Pulmonary artery endothelial cell (primary cell): ENCODE measurements at regions not wholly inside any gene's neighbourhood (a gene's known extent, or its start where the extent isn't known, plus 50 kb on each side); places are given as distances from the start of the nearest gene placed in this dataset.

Experiments used
- DNase-seq: peaks from one replicate; pipeline ENCODE4 v3.0.0-alpha.2; 2011; ENCODE audit warnings: low read depth, low spot score

GRCh38 chr2:60321816-60322215 is 231.6 kb downstream of the BCL11A start:
- DNase-seq = no peak

GRCh38 chr2:60320724-60321123 is 232.7 kb downstream of the BCL11A start:
- no peak for DNase-seq

GRCh38 chr2:60319031-60319547 is 234.4 kb downstream of the BCL11A start:
- DNase-seq = no peak

GRCh38 chr2:60318544-60318943 is 234.9 kb downstream of the BCL11A start:
- no peak for DNase-seq

- DNase-seq = no peak
Measured at GRCh38 chr2:60317844-60318243, 235.6 kb downstream of the BCL11A start.

- no peak for DNase-seq
Measured at GRCh38 chr2:60317034-60317386, 236.4 kb downstream of the BCL11A start.

GRCh38 chr2:60316381-60317033 is 236.9 kb downstream of the BCL11A start:
- no peak for DNase-seq

GRCh38 chr2:60313470-60314172 is 239.8 kb downstream of the BCL11A start:
- DNase-seq = no peak

GRCh38 chr2:60312618-60313017 is 240.8 kb downstream of the BCL11A start:
- no peak for DNase-seq

GRCh38 chr2:60311524-60311923 is 241.9 kb downstream of the BCL11A start:
- DNase-seq = no peak

GRCh38 chr2:60309941-60310660 is 243.4 kb downstream of the BCL11A start:
- DNase-seq = no peak

- no peak for DNase-seq
Measured at GRCh38 chr2:60309336-60309735, 244.1 kb downstream of the BCL11A start.

GRCh38 chr2:60306267-60306861 is 247.1 kb downstream of the BCL11A start:
- DNase-seq = no peak

- DNase-seq = no peak
Measured at GRCh38 chr2:60303680-60304079, 249.8 kb downstream of the BCL11A start.

GRCh38 chr2:60302377-60303126 is 250.9 kb downstream of the BCL11A start:
- DNase-seq = no peak

- DNase-seq = no peak
Measured at GRCh38 chr2:60301726-60302125, 251.7 kb downstream of the BCL11A start.

- no peak for DNase-seq
Measured at GRCh38 chr2:60299179-60299578, 254.3 kb downstream of the BCL11A start.

GRCh38 chr2:60298006-60298696 is 255.3 kb downstream of the BCL11A start:
- no peak for DNase-seq

GRCh38 chr2:60297296-60298005 is 256.0 kb downstream of the BCL11A start:
- DNase-seq = no peak
